ENCODE measurements at regions not wholly inside any gene's neighbourhood (a gene's known extent, or its start where the extent isn't known, plus 50 kb on each side); places are given as distances from the start of the nearest gene placed in this dataset.

GRCh38 chr2:8169443-8169842 lies 512.4 kb upstream of the ID2 start:
- Histone ChIP-seq H3K36me3 (ENCODE audit: control insufficient read depth, insufficient read depth, low read length) (no peaks in the 10 kb centered on the region), H3K4me1 (no peaks in the 10 kb centered on the region), H3K4me3 (ENCODE audit: low read depth, low read length) (no peak overlapping the region), H3K27me3 (replicated peaks; ENCODE audit: control insufficient read depth, insufficient read depth, low read length) (no peaks in the 10 kb centered on the region), H3K9me3 (no peaks in the 10 kb centered on the region)
- H3K9me3 Mint-ChIP-seq (ENCODE audit: unreplicated experiment), result no peaks in the 10 kb centered on the region
- no peak overlapping the region for H3K27ac Mint-ChIP-seq (ENCODE audit: unreplicated experiment)
- TF ChIP-seq CTCF (IDR thresholded peaks at IDR 0.05; ENCODE audit: insufficient read depth in 1 of 2, low read depth in 1 of 2, low read length in 1 of 2, severe bottlenecking in 1 of 2, unreplicated experiment in 1 of 2), result no peak
- POLR2A ChIA-PET, result no interaction called here
- H3K4me1 Mint-ChIP-seq (ENCODE audit: low read depth, unreplicated experiment), result no peaks in the 10 kb centered on the region
- CTCF ChIA-PET, result no interaction called here
- BruUV-seq (replicated peaks), result no TSS peak
- no peak overlapping the region for H3K4me3 Mint-ChIP-seq (ENCODE audit: unreplicated experiment)
- H3K27me3 Mint-ChIP-seq (ENCODE audit: insufficient read depth, unreplicated experiment), result no peaks in the 10 kb centered on the region
- H3K36me3 Mint-ChIP-seq (ENCODE audit: insufficient read depth, unreplicated experiment), result no peaks in the 10 kb centered on the region
- intact Hi-C loops (cut with micrococcal nuclease; ENCODE audit: unreplicated experiment), result no loop called here
- DNase-seq, result no peak

GRCh38 chr2:8170552-8171327 lies 511.1 kb upstream of the ID2 start:
- Histone ChIP-seq H3K36me3 (ENCODE audit: control insufficient read depth, insufficient read depth, low read length) (no peaks in the 10 kb centered on the region), H3K9me3 (no peaks in the 10 kb centered on the region), H3K4me1 (no peaks in the 10 kb centered on the region), H3K27me3 (replicated peaks; ENCODE audit: control insufficient read depth, insufficient read depth, low read length) (no peaks in the 10 kb centered on the region), H3K4me3 (ENCODE audit: low read depth, low read length) (no peak overlapping the region)
- CTCF ChIA-PET, result no interaction called here
- intact Hi-C loops (cut with micrococcal nuclease; ENCODE audit: unreplicated experiment), result no loop called here
- Mint-ChIP-seq H3K27ac (ENCODE audit: unreplicated experiment) (no peak overlapping the region), H3K27me3 (ENCODE audit: insufficient read depth, unreplicated experiment) (peaks cover 4% of the 10 kb centered on the region), H3K4me1 (ENCODE audit: low read depth, unreplicated experiment) (no peaks in the 10 kb centered on the region), H3K36me3 (ENCODE audit: insufficient read depth, unreplicated experiment) (no peaks in the 10 kb centered on the region), H3K4me3 (ENCODE audit: unreplicated experiment) (no peak overlapping the region), H3K9me3 (ENCODE audit: unreplicated experiment) (no peaks in the 10 kb centered on the region)
- DNase-seq, result no peak
- no TSS peak for BruUV-seq (replicated peaks)
- POLR2A ChIA-PET, result no interaction called here
- TF ChIP-seq CTCF (IDR thresholded peaks at IDR 0.05; ENCODE audit: insufficient read depth in 1 of 2, low read depth in 1 of 2, low read length in 1 of 2, severe bottlenecking in 1 of 2, unreplicated experiment in 1 of 2), result no peak

- H3K4me1 ChIP-seq, result no peaks in the 10 kb centered on the region
- Mint-ChIP-seq H3K4me3 (ENCODE audit: unreplicated experiment) (no peak overlapping the region), H3K4me1 (ENCODE audit: low read depth, unreplicated experiment) (no peaks in the 10 kb centered on the region), H3K36me3 (ENCODE audit: insufficient read depth, unreplicated experiment) (no peaks in the 10 kb centered on the region), H3K27me3 (ENCODE audit: insufficient read depth, unreplicated experiment) (peaks cover 4% of the 10 kb centered on the region), H3K27ac (ENCODE audit: unreplicated experiment) (no peak overlapping the region), H3K9me3 (ENCODE audit: unreplicated experiment) (no peaks in the 10 kb centered on the region)
- intact Hi-C loops (cut with micrococcal nuclease; ENCODE audit: unreplicated experiment), result no loop called here
- TF ChIP-seq CTCF (IDR thresholded peaks at IDR 0.05; ENCODE audit: insufficient read depth in 1 of 2, low read depth in 1 of 2, low read length in 1 of 2, severe bottlenecking in 1 of 2, unreplicated experiment in 1 of 2), result no peak
- no peak for DNase-seq
- BruUV-seq (replicated peaks), result no TSS peak
- ChIA-PET CTCF (no interaction called here), POLR2A (no interaction called here)
- no peaks in the 10 kb centered on the region for H3K27me3 ChIP-seq (replicated peaks; ENCODE audit: control insufficient read depth, insufficient read depth, low read length)
- H3K9me3 ChIP-seq, result no peaks in the 10 kb centered on the region
- no peak overlapping the region for H3K4me3 ChIP-seq (ENCODE audit: low read depth, low read length)
- no peaks in the 10 kb centered on the region for H3K36me3 ChIP-seq (ENCODE audit: control insufficient read depth, insufficient read depth, low read length)
Measured at GRCh38 chr2:8171608-8172007, 510.2 kb upstream of the ID2 start.

Data from Caco-2 (cell line).